ENCODE measurements at regions not wholly inside any gene's neighbourhood (a gene's known extent, or its start where the extent isn't known, plus 50 kb on each side); places are given as distances from the start of the nearest gene placed in this dataset.
A peak's percentile ranks its signal among the peaks of the same experiment; 100 is the strongest.

- DNase-seq (ENCODE audit: low read depth in 2 of 2): no peak
Observed at GRCh38 chr1:199101139-199101538, 462.3 kb downstream of the PTPRC start.

GRCh38 chr1:199101635-199102034 lies 462.8 kb downstream of the PTPRC start:
- no peak for DNase-seq (ENCODE audit: low read depth in 2 of 2)

- no peak for DNase-seq (ENCODE audit: low read depth in 2 of 2)
Observed at GRCh38 chr1:199102239-199102638, 463.4 kb downstream of the PTPRC start.

- no peak for DNase-seq (ENCODE audit: low read depth in 2 of 2)
Observed at GRCh38 chr1:199109160-199109559, 470.3 kb downstream of the PTPRC start.

- no peak for DNase-seq (ENCODE audit: low read depth in 2 of 2)
Observed at GRCh38 chr1:199112365-199112764, 473.5 kb downstream of the PTPRC start.

- DNase-seq (ENCODE audit: low read depth in 2 of 2): peak; percentile 36 to 43
Observed at GRCh38 chr1:199113265-199113869, 474.5 kb downstream of the PTPRC start.

- DNase-seq (ENCODE audit: low read depth in 2 of 2): no peak
Observed at GRCh38 chr1:199116488-199116887, 477.6 kb downstream of the PTPRC start.

- DNase-seq (ENCODE audit: low read depth in 2 of 2): no peak
Observed at GRCh38 chr1:199121047-199121446, 482.2 kb downstream of the PTPRC start.

GRCh38 chr1:199122085-199122484 lies 483.2 kb downstream of the PTPRC start:
- DNase-seq (ENCODE audit: low read depth in 2 of 2): no peak

- no peak for DNase-seq (ENCODE audit: low read depth in 2 of 2)
Observed at GRCh38 chr1:199122532-199123311, 483.9 kb downstream of the PTPRC start.

GRCh38 chr1:199123615-199124014 lies 484.8 kb downstream of the PTPRC start:
- DNase-seq (ENCODE audit: low read depth in 2 of 2): no peak

GRCh38 chr1:199124351-199124750 lies 485.5 kb downstream of the PTPRC start:
- no peak for DNase-seq (ENCODE audit: low read depth in 2 of 2)

GRCh38 chr1:199129247-199129646 lies 490.4 kb downstream of the PTPRC start:
- no peak for DNase-seq (ENCODE audit: low read depth in 2 of 2)

GRCh38 chr1:199132006-199132405 lies 493.2 kb downstream of the PTPRC start:
- DNase-seq (ENCODE audit: low read depth in 2 of 2): no peak

GRCh38 chr1:199135901-199136300 lies 497.1 kb downstream of the PTPRC start:
- DNase-seq (ENCODE audit: low read depth in 2 of 2): no peak

- no peak for DNase-seq (ENCODE audit: low read depth in 2 of 2)
Observed at GRCh38 chr1:199138061-199138460, 499.2 kb downstream of the PTPRC start.

- no peak for DNase-seq (ENCODE audit: low read depth in 2 of 2)
Observed at GRCh38 chr1:199149591-199149990, 510.8 kb downstream of the PTPRC start.

- DNase-seq (ENCODE audit: low read depth in 2 of 2): no peak
Observed at GRCh38 chr1:199150756-199151155, 511.9 kb downstream of the PTPRC start.

GRCh38 chr1:199151634-199152425 lies 513.0 kb downstream of the PTPRC start:
- DNase-seq (ENCODE audit: low read depth in 2 of 2): no peak

GRCh38 chr1:199152676-199153075 lies 513.8 kb downstream of the PTPRC start:
- DNase-seq (ENCODE audit: low read depth in 2 of 2): no peak

- DNase-seq (ENCODE audit: low read depth in 2 of 2): no peak
Observed at GRCh38 chr1:199155166-199156019, 516.6 kb downstream of the PTPRC start.

GRCh38 chr1:199157494-199157893 lies 518.7 kb downstream of the PTPRC start:
- DNase-seq (ENCODE audit: low read depth in 2 of 2): no peak
